Pancreas (tissue), 10 donors: ENCODE measurements at regions not wholly inside any gene's neighbourhood (a gene's known extent, or its start where the extent isn't known, plus 50 kb on each side); places are given as distances from the start of the nearest gene placed in this dataset.

Source experiments
- ATAC-seq, 4 donors: fragments of 200-7000 bp; cut with Tn5 transposase; one replicate each; pipeline versions ENCODE4 v1.8.0 to v1.9.1; 2020; ENCODE audit warnings: mild to moderate bottlenecking in 4 of 4, moderate library complexity in 4 of 4
- DNase-seq, 6 donors: peaks; one replicate each; pipeline ENCODE4 v3.0.0-alpha.2; 2020
- FAIRE-seq: peaks from 2 replicates; lab custom pipeline; 2012; peaks lifted over from hg19 to GRCh38; lab: Jason Lieb, UNC
- H3K27ac ChIP-seq, 4 donors: fragments of 200-600 bp; sonication (generic); 1 replicate in 3 of 4; 2 replicates in 1 of 4; pipeline versions ENCODE4 v1.5.0 to v1.8.0; 2020
- H3K27me3 ChIP-seq, 4 donors: fragments of 200-600 bp; one replicate each; pipeline ENCODE4 v1.8.0; 2021
- H3K36me3 ChIP-seq, 3 donors: fragments of 200-600 bp; sonication (generic) in 1 of 3; one replicate each; pipeline versions ENCODE4 v1.5.0 to v1.8.0; 2020 to 2021
- H3K4me1 ChIP-seq, 3 donors: fragments of 200-600 bp; one replicate each; pipeline ENCODE4 v1.8.0; 2021
- H3K4me3 ChIP-seq, 4 donors: fragments of 200-600 bp; sonication (generic) in 2 of 4; one replicate each; pipeline versions ENCODE4 v1.5.0 to v1.8.0; 2020 to 2021
- H3K9me3 ChIP-seq, 4 donors: fragments of 200-600 bp; one replicate each; pipeline ENCODE4 v1.8.0; 2021
- CTCF ChIP-seq, 4 donors: fragments of 200-600 bp; sonication (generic) in 3 of 4; IDR thresholded peaks; one replicate each; pipeline versions ENCODE4 v1.5.0 to v1.8.0; 2021; ENCODE audit warnings: antibody characterized with exemption in 4 of 4
- WGBS, 2 donors: extraction: QIAGEN DNeasy Blood & Tissue Kit; methylation state at CpG; one replicate each; pipeline ENCODE4 v1.1.7; 2013; 5-methylcytosine and 5-hydroxymethylcytosine counted together
- intact Hi-C, 3 donors: fragments of 100-400 bp; cut with DNase I; formaldehyde crosslinking; loops; one replicate each; pipeline versions ENCODE4 v1.11.1 to v1.14.2; 2022
- donor health status: healthy with polysubstance abuse.
- donor health status: DM: no; HTN: no; CAD: no; lungs with moderate emphysema.
- donor health status: DM: no; HTN: no; CAD: no.
- donor health status: control.
- donor health status: control.
- donor health status: Bipolar disorder and iron deficiency.
- donor health status: DM: yes; HTN: yes; CAD: no.
- donor health status: DM: no; HTN: no; CAD: no.
- donor health status: DM: no; HTN: no; CAD: no.
- donor health status: DM: yes; HTN: yes; CAD: no.

GRCh38 chr19:31874313-31874712, 471.1 kb upstream of the ZNF507 start:
- FAIRE-seq, result no peak

GRCh38 chr19:31875591-31875990, 469.8 kb upstream of the ZNF507 start:
- no peak overlapping the region for H3K27ac ChIP-seq
- intact Hi-C loops, result no loop called here
- 82 to 86% methylated on average over 16 of the region's 16 CpGs for WGBS, 2 donors
- no peaks in the 10 kb centered on the region for H3K4me1 ChIP-seq
- H3K36me3 ChIP-seq, result no peaks in the 10 kb centered on the region
- H3K9me3 ChIP-seq, result no peaks in the 10 kb centered on the region
- no peak overlapping the region for H3K4me3 ChIP-seq
- FAIRE-seq, result no peak
- DNase-seq, result no peak
- no peak for ATAC-seq
- no peaks in the 10 kb centered on the region for H3K27me3 ChIP-seq
- no peak for TF ChIP-seq CTCF (IDR thresholded peaks at IDR 0.05)

More at GRCh38 chr19:31874313-31874712, 471.1 kb upstream of the ZNF507 start:
- ATAC-seq, result no peak
- Histone ChIP-seq H3K27ac (no peak overlapping the region), H3K9me3 (no peaks in the 10 kb centered on the region), H3K36me3 (no peaks in the 10 kb centered on the region), H3K27me3 (no peaks in the 10 kb centered on the region), H3K4me1 (no peaks in the 10 kb centered on the region), H3K4me3 (no peak overlapping the region)
- 50 to 66% methylated on average over 4 of the region's 4 CpGs for WGBS, 2 donors
- no peak for DNase-seq
- intact Hi-C loops, result no loop called here
- no peak for TF ChIP-seq CTCF (IDR thresholded peaks at IDR 0.05)

GRCh38 chr19:31880283-31880682, 465.1 kb upstream of the ZNF507 start:
- DNase-seq, result no peak
- no peaks in the 10 kb centered on the region for H3K36me3 ChIP-seq
- H3K4me3 ChIP-seq, result no peak overlapping the region
- H3K9me3 ChIP-seq, result no peaks in the 10 kb centered on the region
- H3K27ac ChIP-seq, result no peak overlapping the region
- 50 to 72% methylated on average over 2 of the region's 2 CpGs for WGBS, 2 donors
- no peak for FAIRE-seq
- H3K4me1 ChIP-seq, result no peaks in the 10 kb centered on the region
- TF ChIP-seq CTCF (IDR thresholded peaks at IDR 0.05), result no peak
- intact Hi-C loops, result no loop called here
- H3K27me3 ChIP-seq, result no peaks in the 10 kb centered on the region
- no peak for ATAC-seq

- no peak for ATAC-seq
- no peak overlapping the region for H3K27ac ChIP-seq
- intact Hi-C loops, result no loop called here
- H3K36me3 ChIP-seq, result no peaks in the 10 kb centered on the region
- no peaks in the 10 kb centered on the region for H3K9me3 ChIP-seq
- no peak for DNase-seq
- no peak for FAIRE-seq
- 71 to 85% methylated on average over 7 of the region's 7 CpGs for WGBS, 2 donors
- H3K4me1 ChIP-seq, result no peaks in the 10 kb centered on the region
- no peaks in the 10 kb centered on the region for H3K27me3 ChIP-seq
- TF ChIP-seq CTCF (IDR thresholded peaks at IDR 0.05), result no peak
- no peak overlapping the region for H3K4me3 ChIP-seq
Observed at GRCh38 chr19:31881988-31882387, 463.4 kb upstream of the ZNF507 start.

- 45 to 46% methylated on average over 2 of the region's 2 CpGs for WGBS, 2 donors
- H3K4me1 ChIP-seq, result no peaks in the 10 kb centered on the region
- peaks cover 0 to 2% (median 0%) of the 10 kb centered on the region in 4 donors for H3K27me3 ChIP-seq
- no peak for DNase-seq
- H3K4me3 ChIP-seq, result no peak overlapping the region
- H3K27ac ChIP-seq, result no peak overlapping the region
- FAIRE-seq, result no peak
- no peaks in the 10 kb centered on the region for H3K9me3 ChIP-seq
- TF ChIP-seq CTCF (IDR thresholded peaks at IDR 0.05), result no peak
- intact Hi-C loops, result no loop called here
- ATAC-seq, result no peak
- no peaks in the 10 kb centered on the region for H3K36me3 ChIP-seq
Observed at GRCh38 chr19:31882709-31883108, 462.7 kb upstream of the ZNF507 start.
